GM18517 (cell line): ENCODE measurements at regions not wholly inside any gene's neighbourhood (a gene's known extent, or its start where the extent isn't known, plus 50 kb on each side); places are given as distances from the start of the nearest gene placed in this dataset.

Experiments used
- ATAC-seq: cut with Tn5 transposase; IDR thresholded peaks from one replicate; pipeline ENCODE4 v1.9.1; 2021; ENCODE audit warnings: mild to moderate bottlenecking, moderate library complexity; ENCODE audit not compliant: unreplicated experiment

- no peak for ATAC-seq
These were observed 243.3 kb downstream of the IL20RB start for GRCh38 chr3:137201066-137201465.

- no peak for ATAC-seq
These were observed 245.2 kb downstream of the IL20RB start for GRCh38 chr3:137202941-137203340.

- no peak for ATAC-seq
These were observed 246.6 kb downstream of the IL20RB start for GRCh38 chr3:137204409-137204808.

- no peak for ATAC-seq
These were observed 247.7 kb downstream of the IL20RB start for GRCh38 chr3:137205394-137206045.

- no peak for ATAC-seq
These were observed 249.8 kb downstream of the IL20RB start for GRCh38 chr3:137207616-137208015.

GRCh38 chr3:137217733-137218132, 259.9 kb downstream of the IL20RB start:
- no peak for ATAC-seq

GRCh38 chr3:137219801-137220445, 262.1 kb downstream of the IL20RB start:
- no peak for ATAC-seq

- no peak for ATAC-seq
These were observed 265.0 kb downstream of the IL20RB start for GRCh38 chr3:137222736-137223225.

- no peak for ATAC-seq
These were observed 266.7 kb downstream of the IL20RB start for GRCh38 chr3:137224464-137224863.

- no peak for ATAC-seq
These were observed 285.1 kb downstream of the IL20RB start for GRCh38 chr3:137242836-137243400.

GRCh38 chr3:137246491-137246890, 288.7 kb downstream of the IL20RB start:
- ATAC-seq = no peak

GRCh38 chr3:137249311-137249940, 291.6 kb downstream of the IL20RB start:
- ATAC-seq = no peak

- ATAC-seq = no peak
These were observed 301.3 kb downstream of the IL20RB start for GRCh38 chr3:137259089-137259488.

GRCh38 chr3:137259701-137260100, 301.9 kb downstream of the IL20RB start:
- ATAC-seq = no peak

GRCh38 chr3:137264071-137264820, 306.5 kb downstream of the IL20RB start:
- no peak for ATAC-seq

GRCh38 chr3:137264843-137265330, 307.1 kb downstream of the IL20RB start:
- ATAC-seq = no peak

- ATAC-seq = no peak
These were observed 325.1 kb downstream of the IL20RB start for GRCh38 chr3:137282871-137283270.

GRCh38 chr3:137285924-137286323, 328.1 kb downstream of the IL20RB start:
- no peak for ATAC-seq

- no peak for ATAC-seq
These were observed 335.3 kb downstream of the IL20RB start for GRCh38 chr3:137293086-137293485.

- ATAC-seq = no peak
These were observed 336.4 kb downstream of the IL20RB start for GRCh38 chr3:137294139-137294538.

GRCh38 chr3:137294839-137295238, 337.1 kb downstream of the IL20RB start:
- no peak for ATAC-seq
